NCI-H2081 (cell line): ENCODE measurements at regions not wholly inside any gene's neighbourhood (a gene's known extent, or its start where the extent isn't known, plus 50 kb on each side); places are given as distances from the start of the nearest gene placed in this dataset.
"Not testable (repeated sequence)": the region's sequence is repeated elsewhere in the genome, so short reads cannot be mapped to it uniquely, and the experiment has no call there.

Experiments used
- DNase-seq, 2 experiments: peaks; one replicate each; lab custom pipeline; 2025; lab: John Stamatoyannopoulos, UW

GRCh38 chr3:177338697-177339219, 141.5 kb upstream of the TBL1XR1 start:
- no peak for DNase-seq

DNA sequence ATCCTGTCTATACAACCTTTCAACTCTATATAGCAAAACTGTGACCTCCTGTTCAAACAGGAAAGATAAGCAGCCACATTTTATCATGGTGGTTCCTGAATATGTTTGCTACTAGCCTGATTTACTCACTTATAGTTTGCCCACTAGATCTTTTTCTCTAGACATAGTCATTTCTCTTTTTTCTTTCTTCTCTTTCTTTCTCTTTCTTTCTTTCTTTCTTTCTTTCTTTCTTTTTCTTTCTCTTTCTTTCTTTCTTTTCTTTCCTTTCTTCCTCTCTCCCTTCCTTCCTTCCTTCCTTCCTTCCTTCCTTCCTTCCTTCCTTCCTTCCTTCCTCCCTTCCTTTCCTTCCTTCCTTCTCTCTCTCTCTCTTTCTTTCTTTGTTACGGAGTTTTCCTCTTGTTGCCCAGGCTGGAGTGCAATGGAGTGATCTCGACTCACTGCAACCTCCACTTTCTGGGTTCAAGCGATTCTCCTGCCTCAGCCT, 142.0 kb upstream of the TBL1XR1 start:
- not testable (repeated sequence) for DNase-seq

DNA sequence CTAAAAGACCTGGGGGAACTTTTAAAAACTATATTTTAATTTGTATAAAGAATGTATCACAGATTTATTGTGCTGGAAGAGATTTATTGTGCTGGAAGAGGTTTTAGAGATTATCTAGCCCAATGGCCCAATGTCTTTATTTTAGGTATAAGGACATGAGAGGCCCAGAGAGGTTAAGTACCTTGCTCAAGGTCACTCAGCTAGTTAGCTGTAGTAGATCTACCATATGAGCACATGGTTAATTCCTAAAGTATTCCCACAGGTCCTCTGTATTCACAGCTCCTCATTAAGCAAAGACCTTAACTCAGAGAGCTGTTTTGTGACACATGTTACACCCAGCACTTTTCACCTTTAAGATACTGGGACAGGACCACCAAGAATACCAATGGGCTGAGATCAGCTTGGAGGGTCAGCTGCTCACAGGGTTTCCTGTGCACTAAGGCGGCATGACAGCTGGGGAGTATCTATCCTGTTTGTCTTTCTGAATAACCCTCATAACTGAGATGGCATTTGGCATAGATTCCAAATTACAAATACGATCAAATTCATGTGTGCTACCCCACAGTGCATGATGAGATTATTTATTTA, 143.1 kb upstream of the TBL1XR1 start:
- DNase-seq: no peak

DNA sequence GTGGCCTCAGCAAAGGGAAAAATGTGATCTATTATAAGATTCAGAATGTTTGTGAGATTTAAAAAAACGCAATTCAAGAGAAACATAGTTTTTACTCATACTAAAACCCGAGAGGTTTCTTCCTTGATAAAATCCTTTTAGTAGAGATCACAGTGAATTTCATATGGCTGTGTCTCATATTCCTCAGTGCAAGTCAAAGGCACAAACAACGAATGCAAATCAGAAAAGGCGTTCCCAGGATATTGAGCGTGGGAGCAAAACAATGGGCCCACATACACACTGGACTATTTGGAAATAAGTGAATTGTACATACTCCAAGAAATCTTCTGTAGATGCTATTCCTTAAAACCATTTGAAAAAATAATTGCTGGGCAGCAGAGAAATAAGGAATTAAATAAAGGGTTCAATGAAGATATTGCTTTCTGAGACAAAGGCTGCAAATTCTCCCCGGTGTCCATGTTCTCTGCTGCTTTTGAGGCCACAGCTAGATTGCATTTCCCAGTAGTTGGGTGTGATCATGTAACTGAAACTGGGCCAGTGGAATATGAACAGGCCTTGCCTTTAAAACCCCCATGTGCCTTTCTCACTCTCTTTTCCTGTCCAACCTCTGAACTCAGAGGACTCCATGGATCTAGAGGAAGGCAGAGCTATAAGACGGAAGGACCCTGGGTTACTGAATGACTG, 144.6 kb upstream of the TBL1XR1 start:
- DNase-seq: no peak

DNA sequence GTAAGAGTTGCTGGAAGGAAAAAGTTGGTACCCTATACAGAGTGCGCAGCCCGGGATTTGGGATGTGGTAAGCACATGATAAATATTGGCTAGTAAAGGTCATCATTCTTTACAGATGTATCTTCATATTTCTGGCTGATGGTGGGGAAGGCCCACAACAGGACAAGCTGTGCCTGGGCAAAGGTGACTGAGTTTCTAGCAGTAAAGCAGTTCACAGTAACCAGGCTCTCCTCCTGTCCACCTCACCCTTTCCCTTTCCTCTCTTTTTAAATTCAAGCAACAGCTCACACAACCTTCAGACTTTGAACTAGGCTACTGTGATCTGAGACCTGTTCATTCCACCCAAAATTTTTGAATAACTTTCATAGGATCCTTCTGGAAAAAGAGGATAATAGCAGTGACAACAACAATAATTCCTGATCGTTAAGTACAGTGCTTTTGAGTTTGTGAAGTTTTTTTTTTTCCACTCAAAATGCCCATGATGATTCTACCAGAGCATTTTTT, 145.9 kb upstream of the TBL1XR1 start:
- no peak for DNase-seq

GRCh38 chr3:177345049-177345972, 148.0 kb upstream of the TBL1XR1 start:
- DNase-seq: peak; percentile 83 to 91

GRCh38 chr3:177345973-177346503, 148.8 kb upstream of the TBL1XR1 start:
- DNase-seq: no peak

- no peak for DNase-seq
Measured at GRCh38 chr3:177346878-177347277, 149.6 kb upstream of the TBL1XR1 start.

- no peak for DNase-seq
Measured at GRCh38 chr3:177347611-177348010, 150.3 kb upstream of the TBL1XR1 start.

DNA sequence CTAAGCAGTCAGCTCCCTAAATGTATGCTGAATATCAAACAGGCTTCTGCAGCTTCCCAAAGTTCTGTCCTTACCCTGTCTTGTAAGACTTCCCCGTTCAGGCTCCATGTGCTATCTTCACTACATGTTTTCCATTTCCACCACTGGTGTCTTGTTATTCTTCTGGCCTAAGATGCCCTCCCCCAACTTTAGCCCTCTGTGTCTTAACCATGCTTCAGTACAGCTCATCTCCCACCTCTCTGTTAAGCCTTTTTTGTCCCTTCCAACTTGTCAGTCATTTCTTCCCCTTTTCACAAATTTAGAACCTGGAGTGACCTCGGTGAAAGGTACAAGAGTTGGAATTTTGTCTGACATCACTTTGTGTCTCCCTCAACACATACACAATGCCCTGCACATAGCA, 151.7 kb upstream of the TBL1XR1 start:
- DNase-seq: no peak

DNA sequence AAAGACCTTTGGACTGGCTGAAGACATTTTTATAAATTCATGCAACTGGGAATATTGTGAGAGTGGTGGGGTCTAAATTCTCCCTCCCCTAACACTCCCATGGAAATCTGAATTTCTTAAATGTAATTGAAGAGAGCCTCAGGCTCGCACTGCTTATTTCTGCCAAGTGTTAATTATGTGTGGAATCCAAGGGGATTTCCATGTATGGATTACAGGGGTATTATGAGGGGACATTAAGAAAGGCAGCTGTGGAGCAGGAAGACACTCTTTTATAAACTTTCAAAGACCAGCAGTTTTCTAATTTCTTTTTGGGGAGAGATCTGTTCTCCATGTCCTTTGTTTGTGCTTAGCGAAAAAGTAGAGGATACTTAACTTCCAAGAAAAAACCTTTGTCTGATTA, 152.1 kb upstream of the TBL1XR1 start:
- DNase-seq: no peak

DNA sequence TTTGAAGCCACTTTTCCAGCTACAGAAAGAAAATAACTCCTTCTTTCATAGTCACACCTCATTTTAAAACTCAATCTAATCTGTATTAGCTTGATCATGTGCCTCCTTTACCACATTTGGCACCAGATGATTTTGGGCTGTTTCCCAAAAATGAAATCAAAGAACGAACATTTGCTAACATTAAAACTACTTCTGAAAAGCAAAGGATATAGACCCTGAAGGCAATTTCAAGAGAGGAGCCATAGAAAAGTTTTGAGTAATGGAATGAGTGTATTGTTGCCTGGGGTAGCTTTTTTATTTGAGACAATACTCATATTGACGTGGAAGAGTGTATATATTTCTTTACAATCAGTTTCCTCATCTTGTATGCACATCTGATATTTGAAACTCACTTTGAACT, 152.8 kb upstream of the TBL1XR1 start:
- no peak for DNase-seq

GRCh38 chr3:177351206-177351605, 153.9 kb upstream of the TBL1XR1 start:
- no peak for DNase-seq

DNA sequence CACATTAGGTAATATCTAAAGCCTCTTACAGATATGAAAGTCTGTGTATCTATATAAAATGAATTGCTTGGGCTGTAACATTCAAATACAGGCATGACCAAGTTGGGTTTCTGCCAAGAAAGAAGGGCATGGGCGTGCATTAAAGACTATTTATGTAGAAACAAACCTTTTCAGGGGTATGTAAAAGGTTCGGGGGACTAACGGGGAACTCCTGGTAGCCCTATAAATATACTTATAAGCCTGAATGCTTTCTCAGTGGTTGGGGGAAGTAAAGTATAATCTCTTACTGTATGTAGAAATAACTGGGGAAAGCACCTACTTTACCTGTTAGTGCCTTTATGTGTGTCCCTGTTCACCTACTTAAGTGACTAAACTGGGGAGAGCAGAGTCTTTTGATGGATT, 154.5 kb upstream of the TBL1XR1 start:
- no peak for DNase-seq

- no peak for DNase-seq
Measured at GRCh38 chr3:177352424-177352823, 155.1 kb upstream of the TBL1XR1 start.

GRCh38 chr3:177353140-177353539, 155.9 kb upstream of the TBL1XR1 start:
- DNase-seq: no peak

GRCh38 chr3:177353879-177354278, 156.6 kb upstream of the TBL1XR1 start:
- not testable (repeated sequence) for DNase-seq

GRCh38 chr3:177354466-177354865, 157.2 kb upstream of the TBL1XR1 start:
- no peak for DNase-seq

GRCh38 chr3:177356113-177356512, 158.8 kb upstream of the TBL1XR1 start:
- no peak for DNase-seq

DNA sequence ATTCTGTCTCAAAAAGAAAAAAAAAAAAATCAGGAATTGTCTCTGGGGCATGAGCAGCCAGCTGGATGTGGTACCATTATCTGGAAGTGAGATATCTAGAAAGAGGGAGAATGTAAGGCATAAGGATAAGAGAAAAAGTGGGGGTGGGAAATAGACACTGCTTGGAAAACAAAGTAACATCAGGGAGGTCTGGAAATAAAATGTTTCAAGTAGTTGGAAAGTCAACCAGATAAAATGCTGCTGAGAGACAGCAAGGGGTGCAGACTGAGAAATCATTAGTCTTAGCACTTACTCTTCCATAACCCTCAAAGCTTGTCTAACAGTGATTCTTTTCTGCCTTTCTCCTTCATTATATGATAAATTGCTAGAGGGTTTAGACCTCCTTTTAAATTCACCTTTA, 159.7 kb upstream of the TBL1XR1 start:
- no peak for DNase-seq

- peak; percentile 15 to 50 for DNase-seq
Measured at GRCh38 chr3:177357352-177358090, 160.2 kb upstream of the TBL1XR1 start.
